ENCODE measurements at regions not wholly inside any gene's neighbourhood (a gene's known extent, or its start where the extent isn't known, plus 50 kb on each side); places are given as distances from the start of the nearest gene placed in this dataset.

- TF ChIP-seq EZH2 (optimal IDR thresholded peaks at IDR 0.05; ENCODE audit: low read depth, low read length) = no peak
- no peak for TF ChIP-seq EZH2phosphoT487 (IDR thresholded peaks at IDR 0.05; ENCODE audit: low read length)
- TF ChIP-seq CTCF (IDR thresholded peaks at IDR 0.05; ENCODE audit: low read length) = peak; percentile 89
- H2AFZ ChIP-seq (ENCODE audit: low read length) = no peak overlapping the region
- peak; percentile 69 for DNase-seq
- H4K20me1 ChIP-seq (ENCODE audit: insufficient read depth, low read length) = no peaks in the 10 kb centered on the region
- H3K9me2 ChIP-seq (replicated peaks; ENCODE audit: insufficient read depth, low read length) = no peaks in the 10 kb centered on the region
- no peak overlapping the region for H3K27ac ChIP-seq (ENCODE audit: low read length)
- no peaks in the 10 kb centered on the region for H3K79me2 ChIP-seq (ENCODE audit: low read length)
- no peaks in the 10 kb centered on the region for H3K4me1 ChIP-seq (ENCODE audit: low read length)
- no peaks in the 10 kb centered on the region for H3F3A ChIP-seq (ENCODE audit: insufficient read depth, low read length)
- H3K4me3 ChIP-seq (ENCODE audit: low read length) = no peak overlapping the region
- no peak overlapping the region for H3K4me2 ChIP-seq (ENCODE audit: low read depth, low read length)
- no peaks in the 10 kb centered on the region for H3K9me3 ChIP-seq (replicated peaks; ENCODE audit: insufficient read depth, low read length)
- no peaks in the 10 kb centered on the region for H3K27me3 ChIP-seq (replicated peaks; ENCODE audit: insufficient read depth, low read length)
- no peaks in the 10 kb centered on the region for H3K36me3 ChIP-seq (replicated peaks; ENCODE audit: insufficient read depth, low read length)
- no peak overlapping the region for H3K9ac ChIP-seq (ENCODE audit: low read length)
Measured at GRCh38 chr1:192445839-192446489, 129.2 kb downstream of the RGS21 start.

GRCh38 chr1:192448026-192448578 lies 127.5 kb upstream of the RGS1 start:
- H3K9ac ChIP-seq (ENCODE audit: low read length) = no peak overlapping the region
- no peaks in the 10 kb centered on the region for H3K79me2 ChIP-seq (ENCODE audit: low read length)
- H3K27me3 ChIP-seq (replicated peaks; ENCODE audit: insufficient read depth, low read length) = no peaks in the 10 kb centered on the region
- no peak overlapping the region for H3K27ac ChIP-seq (ENCODE audit: low read length)
- TF ChIP-seq CTCF (IDR thresholded peaks at IDR 0.05; ENCODE audit: low read length) (no peak), EZH2phosphoT487 (IDR thresholded peaks at IDR 0.05; ENCODE audit: low read length) (no peak), EZH2 (optimal IDR thresholded peaks at IDR 0.05; ENCODE audit: low read depth, low read length) (no peak)
- H2AFZ ChIP-seq (ENCODE audit: low read length) = no peak overlapping the region
- H3K9me2 ChIP-seq (replicated peaks; ENCODE audit: insufficient read depth, low read length) = no peaks in the 10 kb centered on the region
- H3K4me3 ChIP-seq (ENCODE audit: low read length) = no peak overlapping the region
- no peaks in the 10 kb centered on the region for H3F3A ChIP-seq (ENCODE audit: insufficient read depth, low read length)
- DNase-seq = no peak
- H4K20me1 ChIP-seq (ENCODE audit: insufficient read depth, low read length) = no peaks in the 10 kb centered on the region
- H3K4me2 ChIP-seq (ENCODE audit: low read depth, low read length) = no peak overlapping the region
- no peaks in the 10 kb centered on the region for H3K36me3 ChIP-seq (replicated peaks; ENCODE audit: insufficient read depth, low read length)
- H3K9me3 ChIP-seq (replicated peaks; ENCODE audit: insufficient read depth, low read length) = no peaks in the 10 kb centered on the region
- H3K4me1 ChIP-seq (ENCODE audit: low read length) = no peaks in the 10 kb centered on the region

- no peak overlapping the region for H3K4me2 ChIP-seq (ENCODE audit: low read depth, low read length)
- DNase-seq = no peak
- no peaks in the 10 kb centered on the region for H3K79me2 ChIP-seq (ENCODE audit: low read length)
- H3K4me3 ChIP-seq (ENCODE audit: low read length) = no peak overlapping the region
- no peaks in the 10 kb centered on the region for H3K4me1 ChIP-seq (ENCODE audit: low read length)
- no peaks in the 10 kb centered on the region for H3K9me2 ChIP-seq (replicated peaks; ENCODE audit: insufficient read depth, low read length)
- no peak overlapping the region for H3K9ac ChIP-seq (ENCODE audit: low read length)
- H3F3A ChIP-seq (ENCODE audit: insufficient read depth, low read length) = no peaks in the 10 kb centered on the region
- H3K36me3 ChIP-seq (replicated peaks; ENCODE audit: insufficient read depth, low read length) = no peaks in the 10 kb centered on the region
- no peaks in the 10 kb centered on the region for H3K9me3 ChIP-seq (replicated peaks; ENCODE audit: insufficient read depth, low read length)
- no peak overlapping the region for H3K27ac ChIP-seq (ENCODE audit: low read length)
- H4K20me1 ChIP-seq (ENCODE audit: insufficient read depth, low read length) = no peaks in the 10 kb centered on the region
- H2AFZ ChIP-seq (ENCODE audit: low read length) = no peak overlapping the region
- no peaks in the 10 kb centered on the region for H3K27me3 ChIP-seq (replicated peaks; ENCODE audit: insufficient read depth, low read length)
- TF ChIP-seq EZH2 (optimal IDR thresholded peaks at IDR 0.05; ENCODE audit: low read depth, low read length) (no peak), CTCF (IDR thresholded peaks at IDR 0.05; ENCODE audit: low read length) (no peak), EZH2phosphoT487 (IDR thresholded peaks at IDR 0.05; ENCODE audit: low read length) (no peak)
Measured at GRCh38 chr1:192453360-192453992, 122.1 kb upstream of the RGS1 start.

Measured in MM.1S (cell line).